Skin of body (tissue), 1 donor: ENCODE measurements at regions not wholly inside any gene's neighbourhood (a gene's known extent, or its start where the extent isn't known, plus 50 kb on each side); places are given as distances from the start of the nearest gene placed in this dataset.

Source experiments
- DNase-seq: peaks from one replicate; lab custom pipeline; 2025; lab: John Stamatoyannopoulos, UW

DNA sequence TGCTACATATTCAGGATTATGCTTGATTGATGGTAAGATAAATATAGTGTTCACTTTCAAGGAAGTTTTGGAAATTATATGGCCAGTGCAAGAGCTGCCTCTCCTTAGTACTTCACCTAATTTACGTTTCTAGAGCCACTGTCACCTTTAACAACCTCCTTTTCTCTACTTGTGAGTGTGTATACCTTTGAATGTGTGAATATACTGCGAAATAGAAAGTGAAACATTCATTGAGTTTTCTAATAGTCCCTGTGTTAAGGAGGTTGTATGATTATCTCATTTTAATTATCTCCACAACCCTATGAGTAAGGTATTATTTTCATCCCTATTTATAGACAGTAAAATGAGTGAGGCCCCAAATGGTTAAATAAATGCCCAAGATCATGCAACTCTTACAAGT is 1050.5 kb downstream of the XPNPEP1 start:
- DNase-seq: no peak

DNA sequence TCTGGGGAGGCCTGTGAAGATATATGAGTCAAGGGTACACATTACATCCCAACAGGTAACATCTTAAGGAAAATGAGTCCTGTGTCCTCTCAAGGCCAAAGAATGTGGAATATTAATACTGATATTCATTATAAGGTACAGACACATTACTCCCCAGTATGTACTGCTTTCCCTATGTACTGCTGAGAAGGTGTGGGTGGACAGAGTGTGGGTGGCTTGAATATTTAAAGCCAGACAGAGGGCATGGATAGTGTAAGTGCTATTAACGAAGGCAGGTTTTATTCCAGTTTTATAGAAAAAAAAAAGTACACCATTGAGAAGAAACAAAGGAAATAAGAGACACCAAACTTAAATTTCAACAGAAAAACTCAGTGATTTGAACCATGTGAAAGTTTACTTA is 1054.4 kb downstream of the XPNPEP1 start:
- DNase-seq: no peak

DNA sequence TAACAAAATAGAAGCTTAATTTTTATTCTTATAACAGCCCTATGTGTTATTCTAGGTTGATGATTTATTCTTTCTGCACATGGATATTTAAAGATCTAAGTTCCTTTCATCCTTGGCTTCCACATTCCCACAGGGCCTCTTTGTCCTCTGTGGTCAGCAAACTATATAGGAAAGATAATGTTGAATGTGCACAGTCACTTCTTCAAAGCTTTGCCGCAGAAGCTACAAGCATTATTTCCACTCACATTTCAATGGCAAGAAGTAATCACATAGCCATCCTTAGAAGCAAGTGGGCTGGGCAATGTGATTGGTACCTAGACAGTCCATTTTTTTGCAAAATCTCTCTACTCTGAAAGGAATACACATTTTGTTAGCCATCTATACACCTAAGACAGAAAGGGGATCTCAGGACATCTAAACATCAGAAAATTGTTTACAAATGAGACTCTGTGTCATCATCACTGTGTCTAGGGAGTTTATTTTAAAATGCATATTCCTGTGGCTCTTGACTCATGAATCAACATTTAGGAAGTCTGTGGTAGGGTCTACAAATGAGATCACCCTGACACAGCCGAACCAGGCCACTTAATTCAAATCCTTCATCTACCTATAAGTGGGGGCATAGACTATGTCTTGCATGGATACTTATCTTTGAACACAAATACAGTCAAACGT is 1060.5 kb downstream of the XPNPEP1 start:
- DNase-seq: no peak

DNA sequence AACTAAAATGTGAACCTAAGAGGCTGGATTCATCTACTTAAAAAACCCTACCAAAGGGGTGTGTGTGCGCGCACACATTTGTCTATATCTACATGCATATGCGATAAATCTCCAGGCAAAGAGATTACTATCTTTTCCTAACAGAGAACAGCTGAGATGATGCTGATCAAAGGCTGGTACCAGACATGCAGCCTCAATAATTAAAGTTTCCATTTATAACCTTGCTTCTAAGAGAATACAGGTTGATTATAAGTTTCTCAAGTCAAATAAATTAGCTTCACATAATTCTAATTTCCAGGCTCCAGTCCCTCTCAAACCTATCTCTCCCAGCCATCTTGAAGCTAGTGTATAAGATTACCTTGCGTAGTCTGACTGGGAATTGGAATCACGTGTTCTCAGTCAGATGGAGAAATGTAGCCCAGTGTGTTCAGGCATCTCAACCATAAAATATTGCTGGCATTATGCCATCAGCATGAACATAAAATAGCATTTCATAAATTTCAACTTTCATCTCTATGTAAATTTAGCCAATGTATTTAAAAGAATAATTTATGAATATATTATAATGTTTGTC is 1062.0 kb downstream of the XPNPEP1 start:
- DNase-seq: no peak

GRCh38 chr10:108852211-108852610 is 1071.1 kb downstream of the XPNPEP1 start:
- no peak for DNase-seq

DNA sequence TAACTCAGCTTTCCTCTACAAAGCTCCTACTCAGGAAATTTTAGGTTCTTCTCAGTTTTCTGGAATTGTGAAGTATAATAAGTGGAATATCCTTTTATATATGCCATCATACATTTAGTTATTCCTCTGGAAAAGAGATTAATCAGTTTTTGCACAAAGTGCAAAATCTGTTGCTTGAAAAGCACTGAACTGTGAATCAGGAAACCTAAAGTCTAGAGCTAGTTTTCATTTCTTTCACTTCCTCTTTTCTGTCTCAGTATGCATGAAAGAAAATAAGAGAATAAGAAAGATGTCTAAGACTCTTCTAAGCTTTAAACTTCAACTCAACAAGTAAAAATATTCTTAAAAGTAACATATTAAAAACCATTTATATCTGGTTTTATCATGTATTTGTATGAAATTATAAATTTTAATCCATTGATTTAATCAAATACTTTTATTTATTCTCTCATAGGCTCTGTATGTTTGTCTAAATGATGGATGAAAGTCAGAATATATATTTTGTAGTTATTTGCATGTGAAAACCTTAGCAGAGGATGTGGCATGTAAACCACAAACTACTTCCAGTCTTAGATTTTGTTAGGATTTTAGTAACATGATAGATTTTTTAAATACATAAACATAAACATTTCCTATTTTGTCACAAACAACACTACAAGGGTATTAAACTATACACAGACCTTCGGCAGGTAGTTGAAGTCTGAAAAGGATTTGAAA is 1073.0 kb downstream of the XPNPEP1 start:
- no peak for DNase-seq

DNA sequence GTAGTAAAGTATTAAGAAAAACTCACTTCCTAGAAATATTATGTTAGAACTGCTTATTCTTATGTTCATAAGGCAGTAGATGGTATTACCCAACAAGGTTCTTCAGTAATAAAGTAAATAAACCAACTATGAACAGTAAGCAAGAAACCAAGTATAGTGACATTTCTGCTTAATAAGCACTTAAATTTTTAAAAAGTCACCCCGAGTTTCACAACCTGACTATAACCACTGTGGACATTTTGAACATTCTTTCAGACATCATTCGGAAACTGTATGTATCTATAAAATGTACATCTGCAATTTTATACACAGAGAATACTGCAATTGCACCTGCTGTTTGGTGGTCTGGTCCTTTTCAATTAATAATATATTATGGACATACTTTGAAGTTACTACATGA is 1073.6 kb downstream of the XPNPEP1 start:
- DNase-seq: no peak

GRCh38 chr10:108849186-108849585 is 1074.1 kb downstream of the XPNPEP1 start:
- DNase-seq: no peak

DNA sequence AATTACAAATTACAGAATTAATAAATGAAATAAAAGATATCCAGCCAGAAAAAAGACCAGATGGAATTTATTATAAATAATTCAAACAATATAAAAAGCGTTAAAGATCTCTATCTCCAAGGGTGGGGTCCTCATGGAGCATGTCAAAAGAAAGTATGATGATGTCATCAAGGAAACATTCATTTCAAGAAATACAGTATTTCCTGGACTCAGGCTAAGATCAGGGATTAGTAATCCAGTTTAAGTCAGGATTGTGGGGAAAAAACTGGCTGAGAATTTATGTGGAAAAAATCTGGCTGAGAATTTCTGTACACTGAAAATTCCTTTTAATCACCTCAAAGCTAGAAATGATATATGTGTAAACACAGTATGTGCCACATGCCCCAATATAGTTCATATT is 1075.3 kb downstream of the XPNPEP1 start:
- DNase-seq: no peak

GRCh38 chr10:108840944-108841343 is 1082.4 kb downstream of the XPNPEP1 start:
- DNase-seq: no peak

GRCh38 chr10:108836362-108836761 is 1086.9 kb downstream of the XPNPEP1 start:
- no peak for DNase-seq

DNA sequence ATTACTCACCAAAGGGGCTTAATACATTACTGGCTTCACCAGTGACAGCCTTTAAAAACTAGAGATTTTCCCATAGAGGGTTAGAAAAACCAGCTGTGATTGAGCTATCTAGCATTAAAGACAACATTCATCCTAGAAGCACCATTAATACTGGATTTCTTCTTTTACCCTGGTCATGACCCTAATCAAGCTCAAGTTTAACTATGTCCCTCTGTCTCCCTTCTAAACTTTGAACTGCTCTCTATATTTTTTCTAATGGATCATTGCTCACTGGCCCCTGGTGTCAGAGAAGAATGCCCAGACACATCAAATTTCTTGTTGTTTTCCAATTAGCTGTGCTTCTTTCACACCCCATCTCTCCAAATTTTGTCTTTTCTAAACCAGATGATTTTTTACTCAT is 1101.3 kb downstream of the XPNPEP1 start:
- DNase-seq: no peak

GRCh38 chr10:108819302-108819701 is 1104.0 kb downstream of the XPNPEP1 start:
- no peak for DNase-seq

- no peak for DNase-seq
These were observed 1105.7 kb downstream of the XPNPEP1 start for GRCh38 chr10:108817584-108817983.

GRCh38 chr10:108817135-108817534 is 1106.2 kb downstream of the XPNPEP1 start:
- no peak for DNase-seq

GRCh38 chr10:108812906-108813305 is 1110.4 kb downstream of the XPNPEP1 start:
- DNase-seq: no peak

DNA sequence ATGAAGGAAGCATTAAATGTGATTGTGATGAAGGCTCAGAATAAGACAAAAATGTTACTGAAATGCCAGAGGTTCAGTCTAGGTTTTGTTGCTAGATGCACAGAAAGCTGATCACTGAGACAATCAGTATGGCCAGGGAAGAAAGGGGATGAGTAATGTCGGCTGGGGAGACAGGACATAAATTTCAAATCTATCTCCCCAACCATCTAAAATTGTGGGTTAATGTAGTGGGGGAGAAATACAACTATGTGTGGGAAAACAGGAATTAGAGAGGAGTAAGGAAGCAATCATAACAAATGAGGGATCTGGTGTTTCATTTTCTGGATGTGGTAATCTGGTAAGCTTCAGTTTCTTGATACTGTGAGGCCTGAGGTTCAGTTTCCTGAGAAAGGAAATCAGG is 1111.0 kb downstream of the XPNPEP1 start:
- no peak for DNase-seq

GRCh38 chr10:108808228-108808627 is 1115.1 kb downstream of the XPNPEP1 start:
- no peak for DNase-seq

DNA sequence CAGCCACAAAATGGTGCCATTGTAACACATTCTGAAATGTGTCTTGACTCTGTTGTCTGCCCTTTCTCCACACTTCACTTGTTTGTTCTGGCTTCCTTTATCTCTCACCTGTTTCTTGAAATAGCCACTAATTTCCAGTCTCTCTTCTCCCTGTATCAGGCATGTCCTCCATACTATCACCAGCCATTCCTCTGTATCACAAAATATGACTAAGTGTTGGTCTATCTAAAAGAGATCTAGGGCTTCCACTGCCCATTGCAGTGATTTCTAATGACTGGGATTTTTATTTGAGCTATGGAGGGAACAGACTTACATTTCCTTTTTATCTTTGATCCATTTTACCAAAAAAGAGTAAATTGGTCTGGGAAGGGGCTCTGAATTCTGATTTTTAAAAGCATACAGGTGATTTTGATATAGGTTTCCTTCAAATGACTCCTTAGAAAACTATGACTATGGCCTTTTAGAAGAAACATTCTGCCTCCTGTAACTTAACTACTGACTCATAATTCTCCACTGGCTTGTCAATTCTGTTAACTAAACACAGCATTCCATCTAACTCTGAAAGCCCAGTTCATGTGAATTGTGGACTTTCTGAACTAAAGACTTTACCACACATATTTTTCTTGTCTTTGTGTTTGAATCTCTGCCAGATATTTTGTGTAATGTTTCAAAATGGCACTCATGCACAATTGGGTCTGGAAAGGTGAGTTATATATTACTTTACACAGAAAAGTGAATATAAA is 1121.4 kb downstream of the XPNPEP1 start:
- no peak for DNase-seq

DNA sequence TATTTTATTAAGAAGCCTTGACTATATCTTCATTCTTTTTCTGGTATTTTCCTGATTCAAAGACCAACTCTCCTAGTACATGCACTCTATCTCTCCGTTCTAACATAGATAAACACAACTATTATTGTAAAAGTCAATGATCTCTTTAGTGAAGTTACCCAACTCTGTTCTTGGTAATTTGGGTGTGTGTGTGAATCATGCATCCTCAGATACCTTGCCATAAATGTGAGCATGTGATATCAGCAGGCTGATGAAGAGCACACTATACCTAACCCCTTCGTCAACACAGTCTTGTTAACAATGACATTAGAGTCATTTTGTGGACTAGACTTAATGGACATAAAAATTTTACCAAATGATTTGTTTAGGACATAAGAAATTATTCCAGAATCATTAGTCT is 1122.1 kb downstream of the XPNPEP1 start:
- DNase-seq: no peak

DNA sequence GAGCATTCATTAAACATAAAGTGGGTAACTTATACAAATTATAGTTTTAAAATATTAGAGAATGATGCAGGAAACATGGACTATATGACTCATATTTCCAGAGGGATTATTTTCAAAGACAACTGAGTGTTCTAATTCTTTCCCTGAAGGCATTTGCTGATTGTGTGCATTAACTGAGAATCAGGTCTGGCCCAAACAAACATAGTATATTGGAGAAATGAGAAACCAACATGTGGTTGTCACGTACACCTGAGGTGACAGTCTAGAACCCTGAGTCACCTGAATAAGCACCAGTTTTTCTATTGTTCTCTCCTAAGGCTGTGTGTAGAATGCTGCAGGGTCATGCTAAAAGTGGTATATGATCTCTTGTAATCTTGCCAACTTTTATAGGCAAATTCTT is 1125.7 kb downstream of the XPNPEP1 start:
- DNase-seq: no peak

DNA sequence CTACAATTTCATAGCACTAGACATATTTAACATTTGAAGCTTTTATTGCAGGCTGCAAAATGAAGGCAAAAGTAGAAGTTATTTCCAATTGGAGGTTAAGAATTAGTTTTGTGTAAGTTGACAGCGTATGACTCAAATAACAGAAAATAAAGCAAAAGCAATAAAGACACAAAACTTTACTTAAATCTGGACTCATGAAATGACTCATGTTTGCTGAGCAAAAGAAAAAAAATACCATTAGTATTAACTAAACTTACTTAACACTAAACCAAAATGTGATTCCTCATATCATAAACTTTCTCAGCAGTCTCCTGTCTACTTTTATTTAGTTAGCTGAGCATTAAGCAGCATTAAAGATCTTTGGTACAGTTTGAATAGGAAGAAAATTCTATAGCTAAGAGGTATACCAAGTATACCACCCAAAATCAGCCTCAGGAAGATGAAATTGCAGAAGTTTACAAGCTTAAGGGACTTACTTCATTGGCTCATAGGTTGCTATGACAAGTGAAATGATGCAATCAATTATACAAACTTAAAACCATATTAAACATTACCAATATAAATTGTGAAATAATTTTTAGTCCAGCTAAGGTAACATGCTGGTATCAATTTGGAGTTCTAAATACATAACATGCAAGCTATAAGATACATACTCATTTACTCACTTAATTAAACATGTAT is 1131.4 kb downstream of the XPNPEP1 start:
- no peak for DNase-seq
